H9 (cell line): ENCODE measurements at regions not wholly inside any gene's neighbourhood (a gene's known extent, or its start where the extent isn't known, plus 50 kb on each side); places are given as distances from the start of the nearest gene placed in this dataset.

Experiments used
- DNase-seq: peaks from one replicate; pipeline ENCODE4 v3.0.0-alpha.2; 2017
- H2AFZ ChIP-seq: one replicate; pipeline ENCODE4 v1.6.1; 2013; ENCODE audit warnings: mild to moderate bottlenecking, low read length, control low read depth, moderate library complexity
- H2AK5ac ChIP-seq: 2 replicates; pipeline ENCODE4 v1.6.1; 2013; ENCODE audit warnings: low read length, control low read depth, mixed read lengths; ENCODE audit not compliant: insufficient read length
- H2BK120ac ChIP-seq: one replicate; pipeline ENCODE4 v1.6.1; 2013; ENCODE audit warnings: low read depth, mild to moderate bottlenecking, low read length, control low read depth, inconsistent platforms; ENCODE audit not compliant: poor library complexity, severe bottlenecking
- H2BK12ac ChIP-seq: 2 replicates; pipeline ENCODE4 v1.6.1; 2013; ENCODE audit warnings: low read length, control low read depth, mixed read lengths, low read depth; ENCODE audit not compliant: insufficient read length
- H2BK15ac ChIP-seq: 2 replicates; pipeline ENCODE4 v1.6.1; 2013; ENCODE audit warnings: low read depth, low read length, control low read depth
- H2BK20ac ChIP-seq: one replicate; pipeline ENCODE4 v1.6.1; 2013; ENCODE audit warnings: low read depth, mild to moderate bottlenecking, low read length, control low read depth, inconsistent platforms; ENCODE audit not compliant: poor library complexity, severe bottlenecking
- H2BK5ac ChIP-seq: 2 replicates; pipeline ENCODE4 v1.6.1; 2013; ENCODE audit warnings: low read length, control low read depth, mixed read lengths; ENCODE audit not compliant: insufficient read length
- H3K14ac ChIP-seq: 2 replicates; pipeline ENCODE4 v1.6.1; 2013; ENCODE audit warnings: low read length, control low read depth; ENCODE audit not compliant: insufficient read depth
- H3K18ac ChIP-seq: 2 replicates; pipeline ENCODE4 v1.6.1; 2013; ENCODE audit warnings: low read depth, mild to moderate bottlenecking, mixed read lengths, low read length, control low read depth; ENCODE audit not compliant: insufficient read length
- H3K23ac ChIP-seq: 2 replicates; pipeline ENCODE4 v1.6.1; 2013; ENCODE audit warnings: low read length, control low read depth, mixed read lengths, low read depth; ENCODE audit not compliant: insufficient read length
- H3K23me2 ChIP-seq: 2 replicates; pipeline ENCODE4 v1.6.1; 2013; ENCODE audit warnings: low read depth, mild to moderate bottlenecking, mixed read lengths, low read length, control low read depth; ENCODE audit not compliant: insufficient read length, poor library complexity, severe bottlenecking
- H3K27ac ChIP-seq: 2 replicates; pipeline ENCODE4 v1.5.1; 2013; ENCODE audit warnings: low read length, control low read depth, mixed read lengths, low read depth; ENCODE audit not compliant: insufficient read length
- H3K27me3 ChIP-seq: 2 replicates; pipeline ENCODE4 v1.6.1; 2013; ENCODE audit warnings: low read length, control low read depth, inconsistent platforms; ENCODE audit not compliant: insufficient read depth
- H3K4ac ChIP-seq: 2 replicates; pipeline ENCODE4 v1.6.1; 2013; ENCODE audit warnings: low read depth, mild to moderate bottlenecking, control low read depth, inconsistent platforms, low read length, moderate library complexity
- H3K4me1 ChIP-seq: 2 replicates; pipeline ENCODE4 v1.6.1; 2013; ENCODE audit warnings: low read length, control low read depth, inconsistent platforms; ENCODE audit not compliant: insufficient read depth
- H3K4me2 ChIP-seq: 2 replicates; pipeline ENCODE4 v1.6.1; 2013; ENCODE audit warnings: low read length, control low read depth, mixed read lengths; ENCODE audit not compliant: insufficient read length, insufficient read depth
- H3K56ac ChIP-seq: 2 replicates; pipeline ENCODE4 v1.6.1; 2013; ENCODE audit warnings: low read depth, mild to moderate bottlenecking, mixed read lengths, low read length, control low read depth; ENCODE audit not compliant: insufficient read length
- H3K79me1 ChIP-seq: 2 replicates; pipeline ENCODE4 v1.6.1; 2013; ENCODE audit warnings: low read depth, mild to moderate bottlenecking, moderate library complexity, low read length, control low read depth, inconsistent platforms; ENCODE audit not compliant: insufficient read depth, poor library complexity, severe bottlenecking
- H3K79me2 ChIP-seq: 2 replicates; pipeline ENCODE4 v1.6.1; 2013; ENCODE audit warnings: low read length, control low read depth, inconsistent platforms; ENCODE audit not compliant: insufficient read depth
- H3K9ac ChIP-seq: 2 replicates; pipeline ENCODE4 v1.6.1; 2013; ENCODE audit warnings: low read length, control low read depth, mixed read lengths; ENCODE audit not compliant: insufficient read length; ENCODE audit errors: extremely low read depth
- H3K9me3 ChIP-seq: one replicate; pipeline ENCODE4 v1.6.1; 2013; ENCODE audit warnings: low read depth, low read length, inconsistent platforms; ENCODE audit not compliant: control insufficient read depth
- H3T11ph ChIP-seq: one replicate; pipeline ENCODE4 v1.6.1; 2013; ENCODE audit warnings: mild to moderate bottlenecking, low read length, control low read depth, inconsistent platforms
- H4K20me1 ChIP-seq: one replicate; pipeline ENCODE4 v1.6.1; 2013; ENCODE audit not compliant: control insufficient read depth, insufficient read length, insufficient read depth
- H4K5ac ChIP-seq: 2 replicates; pipeline ENCODE4 v1.6.1; 2013; ENCODE audit warnings: low read depth, mild to moderate bottlenecking, mixed read lengths, low read length, control low read depth; ENCODE audit not compliant: insufficient read length
- H4K8ac ChIP-seq: replicated peaks from 2 replicates; pipeline ENCODE4 v1.6.1; 2013; ENCODE audit warnings: low read length, control low read depth, mixed read lengths, low read depth; ENCODE audit not compliant: insufficient read length
- H4K91ac ChIP-seq: 2 replicates; pipeline ENCODE4 v1.6.1; 2013; ENCODE audit warnings: low read depth, mild to moderate bottlenecking, moderate library complexity, mixed read lengths, low read length, control low read depth; ENCODE audit not compliant: insufficient read length
- H3K27ac Mint-ChIP-seq, 3 experiments: 2 replicates in 2 of 3; 3 replicates in 1 of 3; pipeline ENCODE4 v1.8.0; 2020 to 2021; ENCODE audit warnings: mixed read lengths in 3 of 3, mild to moderate bottlenecking in 1 of 3, moderate library complexity in 1 of 3
- H3K27me3 Mint-ChIP-seq: 2 replicates; pipeline ENCODE4 v1.8.0; 2021; ENCODE audit warnings: low read depth, mild to moderate bottlenecking, moderate library complexity, mixed read lengths
- H3K36me3 Mint-ChIP-seq, 3 experiments: 2 replicates in 2 of 3; 3 replicates in 1 of 3; pipeline ENCODE4 v1.8.0; 2020 to 2021; ENCODE audit warnings: low read depth in 3 of 3, mixed read lengths in 3 of 3; ENCODE audit not compliant: insufficient read depth in 1 of 3
- H3K4me1 Mint-ChIP-seq, 2 experiments: 2 replicates each; pipeline ENCODE4 v1.8.0; 2020; ENCODE audit warnings: mixed read lengths in 2 of 2
- H3K4me3 Mint-ChIP-seq, 2 experiments: 2 replicates in 1 of 2; 3 replicates in 1 of 2; pipeline ENCODE4 v1.8.0; 2020 to 2021; ENCODE audit warnings: mild to moderate bottlenecking in 2 of 2, mixed read lengths in 2 of 2, moderate library complexity in 1 of 2
- H3K9me3 Mint-ChIP-seq, 2 experiments: 2 replicates in 1 of 2; 3 replicates in 1 of 2; pipeline ENCODE4 v1.8.0; 2020; ENCODE audit warnings: mild to moderate bottlenecking in 2 of 2, mixed read lengths in 2 of 2, moderate library complexity in 1 of 2
- WGBS: extraction: QIAGEN DNeasy Blood & Tissue Kit; methylation state at CpG from one replicate; pipeline ENCODE4 v1.1.7; 2013; ENCODE audit warnings: missing lambda C conversion rate, low lambda C conversion rate, mixed read lengths; ENCODE audit not compliant: insufficient read length; ENCODE audit errors: extremely low coverage; 5-methylcytosine and 5-hydroxymethylcytosine counted together
- TF ChIP-seq, protein P1 (sequence below): fragments of 200-600 bp; sonication (generic); conservative IDR thresholded peaks from 3 replicates; pipeline ENCODE4 v1.8.0; 2021; ENCODE audit warnings: antibody characterized with exemption, mild to moderate bottlenecking

DNA sequence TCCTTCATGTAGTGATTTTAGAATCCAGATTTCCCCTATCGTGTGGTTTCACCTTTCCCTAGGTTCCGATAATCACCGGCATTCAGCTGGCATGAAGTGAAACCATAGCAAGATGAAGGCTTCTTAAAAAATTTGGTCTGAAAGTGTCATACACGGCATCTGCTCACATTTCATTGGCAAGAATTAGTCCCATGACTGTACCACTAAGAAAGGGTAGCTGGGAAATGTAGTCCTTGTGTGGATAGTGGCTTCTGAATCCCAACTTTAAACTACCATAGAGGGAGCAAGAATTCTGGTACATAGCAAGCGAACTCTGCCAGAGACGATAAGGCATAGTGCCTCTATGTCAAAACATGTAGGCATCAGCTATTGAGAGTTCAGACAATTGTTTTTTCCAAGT lies 360.1 kb upstream of the TBX3 start:
- H3K27ac Mint-ChIP-seq = no peak overlapping the region

More for the DNA sequence above, 360.1 kb upstream of the TBX3 start:
- H4K5ac ChIP-seq = no peak overlapping the region
- H3K9me3 Mint-ChIP-seq = no peaks in the 10 kb centered on the region
- no peak overlapping the region for H3K23ac ChIP-seq
- WGBS = no CpG with 5 or more reads among the region's 6 CpGs
- H2BK5ac ChIP-seq = no peak overlapping the region
- peaks cover 3 to 6% of the 10 kb centered on the region in 2 experiments; a peak in 3 of 4 replicates for H3K4me1 Mint-ChIP-seq
- no peak overlapping the region for H2AFZ ChIP-seq
- no peak overlapping the region for H3K4ac ChIP-seq
- no peaks in the 10 kb centered on the region for H3K36me3 Mint-ChIP-seq
- no peak for DNase-seq
- H2BK12ac ChIP-seq = no peak overlapping the region
- no peak overlapping the region for H3K4me2 ChIP-seq
- no peak overlapping the region for H3K4me3 Mint-ChIP-seq
- H3K14ac ChIP-seq = no peak overlapping the region
- H3K56ac ChIP-seq = no peak overlapping the region
- TF ChIP-seq, protein P1, sequence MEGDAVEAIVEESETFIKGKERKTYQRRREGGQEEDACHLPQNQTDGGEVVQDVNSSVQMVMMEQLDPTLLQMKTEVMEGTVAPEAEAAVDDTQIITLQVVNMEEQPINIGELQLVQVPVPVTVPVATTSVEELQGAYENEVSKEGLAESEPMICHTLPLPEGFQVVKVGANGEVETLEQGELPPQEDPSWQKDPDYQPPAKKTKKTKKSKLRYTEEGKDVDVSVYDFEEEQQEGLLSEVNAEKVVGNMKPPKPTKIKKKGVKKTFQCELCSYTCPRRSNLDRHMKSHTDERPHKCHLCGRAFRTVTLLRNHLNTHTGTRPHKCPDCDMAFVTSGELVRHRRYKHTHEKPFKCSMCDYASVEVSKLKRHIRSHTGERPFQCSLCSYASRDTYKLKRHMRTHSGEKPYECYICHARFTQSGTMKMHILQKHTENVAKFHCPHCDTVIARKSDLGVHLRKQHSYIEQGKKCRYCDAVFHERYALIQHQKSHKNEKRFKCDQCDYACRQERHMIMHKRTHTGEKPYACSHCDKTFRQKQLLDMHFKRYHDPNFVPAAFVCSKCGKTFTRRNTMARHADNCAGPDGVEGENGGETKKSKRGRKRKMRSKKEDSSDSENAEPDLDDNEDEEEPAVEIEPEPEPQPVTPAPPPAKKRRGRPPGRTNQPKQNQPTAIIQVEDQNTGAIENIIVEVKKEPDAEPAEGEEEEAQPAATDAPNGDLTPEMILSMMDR = no peak
- H3K4me1 ChIP-seq = no peaks in the 10 kb centered on the region
- no peaks in the 10 kb centered on the region for H3K79me1 ChIP-seq
- no peak overlapping the region for H2BK120ac ChIP-seq
- H2BK15ac ChIP-seq = no peak overlapping the region
- H3K27me3 Mint-ChIP-seq = no peaks in the 10 kb centered on the region
- no peak overlapping the region for H3K18ac ChIP-seq
- no peak overlapping the region for H3T11ph ChIP-seq
- no peak overlapping the region for H4K91ac ChIP-seq
- no peaks in the 10 kb centered on the region for H3K79me2 ChIP-seq
- H3K23me2 ChIP-seq = no peaks in the 10 kb centered on the region
- no peak overlapping the region for H4K8ac ChIP-seq
- no peaks in the 10 kb centered on the region for H3K9me3 ChIP-seq
- no peaks in the 10 kb centered on the region for H4K20me1 ChIP-seq
- H3K27me3 ChIP-seq = no peaks in the 10 kb centered on the region
- H3K27ac ChIP-seq = no peak overlapping the region
- H3K9ac ChIP-seq = no peak overlapping the region
- no peak overlapping the region for H2AK5ac ChIP-seq
- no peak overlapping the region for H2BK20ac ChIP-seq
